Mesodermal cell (in vitro differentiated cells): ENCODE measurements at regions not wholly inside any gene's neighbourhood (a gene's known extent, or its start where the extent isn't known, plus 50 kb on each side); places are given as distances from the start of the nearest gene placed in this dataset.
"Not testable (repeated sequence)": the region's sequence is repeated elsewhere in the genome, so short reads cannot be mapped to it uniquely, and the experiment has no call there.

Experiments used
- H3K27ac ChIP-seq: 2 replicates; pipeline ENCODE4 v1.7.0; 2013; ENCODE audit warnings: mild to moderate bottlenecking, low read depth, low read length, moderate library complexity; ENCODE audit not compliant: severe bottlenecking
- H3K36me3 ChIP-seq: 2 replicates; pipeline ENCODE4 v1.7.1; 2013; ENCODE audit warnings: mild to moderate bottlenecking, low read length, moderate library complexity; ENCODE audit not compliant: control insufficient read depth, insufficient read depth
- H3K4me1 ChIP-seq: one replicate; pipeline ENCODE4 v1.7.1; 2013; ENCODE audit warnings: mild to moderate bottlenecking, low read length; ENCODE audit not compliant: insufficient read depth, control insufficient read depth, poor library complexity, severe bottlenecking
- H3K4me3 ChIP-seq: 2 replicates; pipeline ENCODE4 v1.7.0; 2013; ENCODE audit warnings: low read length, control low read depth, mild to moderate bottlenecking; ENCODE audit not compliant: insufficient read depth, poor library complexity, severe bottlenecking; ENCODE audit errors: extremely low read depth
- H3K9me3 ChIP-seq: 2 replicates; pipeline ENCODE4 v1.7.1; 2013; ENCODE audit warnings: mild to moderate bottlenecking, low read length, moderate library complexity; ENCODE audit not compliant: control insufficient read depth
- WGBS, 2 experiments: methylation state at CpG; one replicate each; pipeline ENCODE4 v1.1.5; 2013; ENCODE audit warnings: missing lambda C conversion rate in 2 of 2; ENCODE audit not compliant: insufficient coverage in 2 of 2; 5-methylcytosine and 5-hydroxymethylcytosine counted together

- WGBS, 2 experiments: 84 to 86% methylated on average over 2 to 3 of the region's 3 CpGs
- Histone ChIP-seq H3K4me1 (no peaks in the 10 kb centered on the region), H3K27ac (no peak overlapping the region), H3K4me3 (no peak overlapping the region), H3K36me3 (no peaks in the 10 kb centered on the region), H3K9me3 (no peaks in the 10 kb centered on the region)
These were observed 412.1 kb downstream of the TMEM38B start for GRCh38 chr9:106106396-106106795.

- no peak overlapping the region for H3K27ac ChIP-seq
- H3K9me3 ChIP-seq: no peaks in the 10 kb centered on the region
- H3K36me3 ChIP-seq: no peaks in the 10 kb centered on the region
- no peak overlapping the region for H3K4me3 ChIP-seq
- H3K4me1 ChIP-seq: no peaks in the 10 kb centered on the region
- WGBS, 2 experiments: 50 to 90% methylated on average over 1 to 2 of the region's 2 CpGs
These were observed 413.4 kb downstream of the TMEM38B start for GRCh38 chr9:106107716-106108115.

DNA sequence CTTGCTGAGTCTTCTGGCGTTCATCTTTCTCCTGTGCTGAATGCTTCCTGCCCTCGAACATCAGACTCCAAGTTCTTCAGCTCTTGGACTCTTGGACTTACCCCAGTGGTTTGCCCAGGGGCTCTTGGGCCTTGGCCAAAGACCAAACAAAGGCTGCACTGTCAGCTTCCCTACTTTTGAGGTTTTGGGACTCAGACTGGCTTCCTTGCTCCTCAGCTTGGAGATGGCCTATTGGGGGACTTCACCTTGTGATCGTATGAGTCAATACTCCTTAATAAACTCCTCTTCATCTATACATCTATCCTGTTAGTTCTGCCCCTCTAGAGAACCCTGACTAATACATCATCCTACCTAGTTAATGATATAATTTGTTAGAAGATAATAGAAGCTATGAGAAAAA lies 415.4 kb downstream of the TMEM38B start:
- H3K4me3 ChIP-seq, H3K4me1 ChIP-seq, H3K27ac ChIP-seq, H3K9me3 ChIP-seq, H3K36me3 ChIP-seq: not testable (repeated sequence)
- WGBS, 2 experiments: 88 to 96% methylated on average over 2 to 3 of the region's 3 CpGs

DNA sequence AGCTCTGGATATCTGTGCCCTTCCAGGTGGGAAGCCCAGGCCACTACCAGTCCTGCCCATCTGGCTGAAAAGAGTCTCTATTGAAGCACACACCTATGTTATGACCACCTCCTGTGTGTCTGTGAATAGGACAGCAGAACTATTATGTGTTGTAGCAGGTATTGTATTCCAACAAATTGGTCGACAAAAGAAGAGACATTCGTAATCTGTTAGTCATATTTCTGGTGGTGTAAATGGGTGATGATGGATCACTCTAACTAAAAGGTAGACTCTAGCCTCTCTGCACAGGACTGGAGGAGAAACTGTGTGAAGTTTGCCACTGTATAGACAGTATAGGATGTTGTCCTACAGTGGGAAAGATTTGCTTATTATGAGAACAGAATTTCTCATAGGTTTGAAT lies 416.1 kb downstream of the TMEM38B start:
- WGBS, 2 experiments: 94 to 100% methylated on average over 1 to 2 of the region's 2 CpGs
- H3K4me3 ChIP-seq: no peak overlapping the region
- no peaks in the 10 kb centered on the region for H3K36me3 ChIP-seq
- no peak overlapping the region for H3K27ac ChIP-seq
- H3K9me3 ChIP-seq: no peaks in the 10 kb centered on the region
- no peaks in the 10 kb centered on the region for H3K4me1 ChIP-seq

DNA sequence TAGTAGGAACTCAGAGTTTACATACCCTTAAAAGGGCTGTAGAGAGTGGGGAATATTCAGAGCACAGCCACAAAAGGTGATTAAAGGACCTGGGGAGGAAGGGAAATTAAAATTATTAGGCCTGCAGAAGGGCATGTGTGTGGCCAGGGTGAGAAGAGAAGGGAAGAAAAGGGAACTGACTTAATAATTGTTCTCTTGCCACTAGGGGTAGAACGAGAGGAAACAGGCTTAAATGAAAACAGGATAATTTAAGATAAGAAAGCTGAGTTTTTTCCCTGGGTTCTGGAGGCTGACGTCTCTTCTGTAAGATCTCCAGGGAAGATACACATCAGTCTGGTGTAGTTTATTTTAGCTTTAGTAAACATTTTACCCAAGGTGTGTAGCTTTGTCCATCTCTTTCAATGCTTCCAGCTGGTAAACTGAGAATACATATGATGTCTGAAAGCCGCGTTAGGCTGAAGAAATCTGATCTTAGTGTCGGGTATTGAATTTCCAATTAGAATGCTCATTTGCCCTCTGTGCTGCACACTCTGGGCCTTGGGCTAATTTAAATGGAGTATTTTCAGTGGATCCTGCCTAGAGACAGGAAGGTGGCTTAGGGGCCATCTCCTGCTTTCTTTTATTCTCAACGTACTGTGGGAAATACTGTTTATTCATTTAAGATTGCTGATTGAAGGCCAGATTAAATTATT lies 416.8 kb downstream of the TMEM38B start:
- Histone ChIP-seq H3K36me3 (no peaks in the 10 kb centered on the region), H3K4me3 (no peak overlapping the region), H3K27ac (peak overlapping the region; percentile 55), H3K9me3 (no peaks in the 10 kb centered on the region), H3K4me1 (no peaks in the 10 kb centered on the region)
- 74 to 78% methylated on average over 5 to 6 of the region's 6 CpGs for WGBS, 2 experiments

DNA sequence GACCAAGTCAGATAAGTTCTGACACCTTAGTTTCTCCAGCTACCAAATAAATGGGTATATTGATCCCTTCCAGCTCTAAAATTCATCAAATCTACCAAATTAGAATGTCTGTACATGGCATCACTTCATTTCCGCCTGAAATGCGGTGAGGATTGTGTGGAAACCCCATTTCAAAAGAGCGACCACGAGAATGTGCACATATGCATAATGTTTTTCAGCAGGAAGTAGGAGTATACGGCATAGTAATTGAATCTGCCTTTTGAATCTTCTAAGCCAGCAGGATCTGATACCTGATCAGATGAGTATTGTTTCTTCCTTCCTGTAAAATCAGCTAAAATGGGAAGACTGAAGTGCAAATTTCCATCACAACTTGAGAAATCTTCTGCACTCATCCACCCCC lies 418.6 kb downstream of the TMEM38B start:
- H3K4me3 ChIP-seq: no peak overlapping the region
- H3K27ac ChIP-seq: no peak overlapping the region
- 92 to 95% methylated on average over 3 to 5 of the region's 5 CpGs for WGBS, 2 experiments
- H3K4me1 ChIP-seq: no peaks in the 10 kb centered on the region
- H3K36me3 ChIP-seq: no peaks in the 10 kb centered on the region
- no peaks in the 10 kb centered on the region for H3K9me3 ChIP-seq

DNA sequence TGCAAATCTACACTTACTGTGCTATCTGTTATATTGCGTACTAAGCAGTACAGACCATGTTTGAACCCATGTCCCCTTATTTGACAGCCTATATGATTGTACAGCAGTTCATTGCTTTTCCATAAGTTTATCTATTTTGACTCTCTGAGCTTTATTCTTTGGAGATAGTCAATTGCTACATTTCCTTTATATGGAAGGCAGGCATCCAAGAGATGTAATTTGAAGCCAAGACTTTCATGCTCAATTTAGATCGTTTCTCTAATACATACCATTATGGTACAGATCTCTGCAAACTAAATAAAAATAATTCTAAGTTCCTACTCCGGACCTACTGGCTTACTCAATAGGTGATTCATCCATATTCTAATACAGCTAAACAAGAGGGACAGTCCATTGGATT lies 424.8 kb downstream of the TMEM38B start:
- no peaks in the 10 kb centered on the region for H3K9me3 ChIP-seq
- H3K4me3 ChIP-seq: no peak overlapping the region
- H3K4me1 ChIP-seq: no peaks in the 10 kb centered on the region
- no peaks in the 10 kb centered on the region for H3K36me3 ChIP-seq
- H3K27ac ChIP-seq: no peak overlapping the region
- WGBS, 2 experiments: 97 to 100% methylated on average over 2 to 3 of the region's 3 CpGs

GRCh38 chr9:106120071-106120470 lies 425.7 kb downstream of the TMEM38B start:
- Histone ChIP-seq H3K36me3 (no peaks in the 10 kb centered on the region), H3K4me3 (no peak overlapping the region), H3K4me1 (no peaks in the 10 kb centered on the region), H3K9me3 (no peaks in the 10 kb centered on the region), H3K27ac (no peak overlapping the region)
- 91% methylated on average over 8 of the region's 10 CpGs; no CpG with 5 or more reads in 1 of the 2 experiments for WGBS, 2 experiments

GRCh38 chr9:106127776-106128175 lies 433.4 kb downstream of the TMEM38B start:
- Histone ChIP-seq H3K36me3 (no peaks in the 10 kb centered on the region), H3K27ac (no peak overlapping the region), H3K4me1 (no peaks in the 10 kb centered on the region), H3K4me3 (no peak overlapping the region), H3K9me3 (no peaks in the 10 kb centered on the region)
- 100% methylated on average over 1 of the region's 1 CpG for WGBS, 2 experiments

DNA sequence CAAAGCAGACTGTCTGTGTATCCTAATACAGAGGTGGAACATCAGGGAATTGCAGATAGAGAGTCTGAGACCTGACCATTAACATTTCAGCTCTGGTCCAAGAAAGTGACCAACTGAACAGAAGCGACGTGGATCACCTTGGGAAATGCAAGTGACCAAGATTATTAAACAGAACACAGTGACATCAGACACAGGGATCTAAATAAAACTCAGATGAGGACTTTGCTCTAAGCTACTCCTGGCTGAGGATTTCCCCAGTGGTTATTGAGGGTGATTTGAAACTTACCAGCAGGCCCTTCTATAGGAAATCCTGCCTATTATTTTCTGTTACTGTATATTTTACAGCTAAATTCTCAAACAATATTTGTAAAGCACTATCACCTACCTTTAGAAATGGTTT lies 436.0 kb downstream of the TMEM38B start:
- H3K36me3 ChIP-seq: no peaks in the 10 kb centered on the region
- H3K27ac ChIP-seq: no peak overlapping the region
- WGBS, 2 experiments: 61 to 93% methylated on average over 2 of the region's 2 CpGs
- no peak overlapping the region for H3K4me3 ChIP-seq
- no peaks in the 10 kb centered on the region for H3K9me3 ChIP-seq
- H3K4me1 ChIP-seq: no peaks in the 10 kb centered on the region

DNA sequence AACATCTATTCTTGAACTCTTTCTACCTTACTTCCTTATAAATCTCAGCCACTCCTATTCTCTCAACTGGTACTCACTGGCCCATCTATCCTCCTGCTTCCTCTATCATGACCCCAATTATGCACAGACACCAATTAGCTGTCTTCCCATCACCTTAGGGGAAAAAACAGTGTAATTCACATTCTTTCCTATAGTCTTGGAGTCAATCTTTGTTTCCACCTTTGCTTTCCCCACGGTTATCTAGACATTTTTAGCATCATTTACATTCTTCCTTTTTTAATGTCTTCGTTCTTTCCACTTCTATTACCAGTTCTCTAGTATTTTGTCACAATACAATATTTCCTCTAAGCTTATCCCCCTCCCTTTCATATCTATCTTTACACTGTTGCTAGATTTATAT lies 449.4 kb downstream of the TMEM38B start:
- Histone ChIP-seq H3K4me1 (no peaks in the 10 kb centered on the region), H3K9me3 (no peaks in the 10 kb centered on the region), H3K4me3 (no peak overlapping the region), H3K36me3 (no peaks in the 10 kb centered on the region), H3K27ac (no peak overlapping the region)
- WGBS, 2 experiments: 81 to 85% methylated on average over 2 of the region's 2 CpGs
